Spinal cord (tissue), 9 donors: ENCODE measurements at regions not wholly inside any gene's neighbourhood (a gene's known extent, or its start where the extent isn't known, plus 50 kb on each side); places are given as distances from the start of the nearest gene placed in this dataset.

Experiments used
- DNase-seq, 6 donors: peaks; one replicate each; pipeline versions ENCODE4 v3.0.0 to v3.0.0-alpha.2; 2013 to 2015; ENCODE audit warnings: low spot score in 6 of 6, low read depth in 4 of 6
- H3K27ac ChIP-seq: one replicate; pipeline ENCODE4 v1.5.1; 2013; ENCODE audit warnings: low read depth, low read length, control low read depth
- H3K27me3 ChIP-seq: one replicate; pipeline ENCODE4 v1.6.1; 2013; ENCODE audit warnings: low read length; ENCODE audit not compliant: control insufficient read depth, insufficient read depth
- H3K36me3 ChIP-seq: one replicate; pipeline ENCODE4 v1.6.1; 2013; ENCODE audit warnings: low read length; ENCODE audit not compliant: control insufficient read depth, insufficient read depth
- H3K4me1 ChIP-seq: one replicate; pipeline ENCODE4 v1.6.1; 2013; ENCODE audit warnings: low read length; ENCODE audit not compliant: control insufficient read depth, insufficient read depth
- H3K4me3 ChIP-seq: one replicate; pipeline ENCODE4 v1.5.1; 2013; ENCODE audit warnings: low read depth, low read length, control low read depth
- H3K9me3 ChIP-seq: one replicate; pipeline ENCODE4 v1.6.1; 2013; ENCODE audit warnings: low read length; ENCODE audit not compliant: control insufficient read depth, insufficient read depth
- WGBS: methylation state at CpG from one replicate; pipeline ENCODE4 v1.1.5; 2013; ENCODE audit warnings: missing lambda C conversion rate; ENCODE audit not compliant: insufficient coverage; 5-methylcytosine and 5-hydroxymethylcytosine counted together
- donor health status: healthy.

- H3K4me1 ChIP-seq = no peaks in the 10 kb centered on the region
- no peak overlapping the region for H3K27ac ChIP-seq
- no peaks in the 10 kb centered on the region for H3K27me3 ChIP-seq
- WGBS = no CpG with 5 or more reads among the region's 4 CpGs
- no peaks in the 10 kb centered on the region for H3K9me3 ChIP-seq
- DNase-seq = no peak
- H3K4me3 ChIP-seq = no peak overlapping the region
- H3K36me3 ChIP-seq = no peaks in the 10 kb centered on the region
These were observed 132.2 kb upstream of the CST7 start for GRCh38 chr20:24816907-24817306.

- H3K4me1 ChIP-seq = no peaks in the 10 kb centered on the region
- no peak for DNase-seq
- H3K4me3 ChIP-seq = no peak overlapping the region
- H3K9me3 ChIP-seq = no peaks in the 10 kb centered on the region
- no peaks in the 10 kb centered on the region for H3K27me3 ChIP-seq
- WGBS = 86% methylated on average over 6 of the region's 6 CpGs
- no peak overlapping the region for H3K27ac ChIP-seq
- H3K36me3 ChIP-seq = no peaks in the 10 kb centered on the region
These were observed 131.7 kb upstream of the CST7 start for GRCh38 chr20:24817351-24817750.

- Histone ChIP-seq H3K9me3 (no peaks in the 10 kb centered on the region), H3K4me1 (no peaks in the 10 kb centered on the region), H3K36me3 (no peaks in the 10 kb centered on the region), H3K4me3 (no peak overlapping the region), H3K27me3 (no peaks in the 10 kb centered on the region), H3K27ac (no peak overlapping the region)
- WGBS = 86% methylated on average over 3 of the region's 5 CpGs
- DNase-seq = no peak
These were observed 131.0 kb upstream of the CST7 start for GRCh38 chr20:24818056-24818455.

- H3K4me1 ChIP-seq = no peaks in the 10 kb centered on the region
- no peak for DNase-seq
- no peak overlapping the region for H3K27ac ChIP-seq
- no peaks in the 10 kb centered on the region for H3K9me3 ChIP-seq
- 99% methylated on average over 7 of the region's 14 CpGs for WGBS
- H3K27me3 ChIP-seq = no peaks in the 10 kb centered on the region
- no peak overlapping the region for H3K4me3 ChIP-seq
- H3K36me3 ChIP-seq = no peaks in the 10 kb centered on the region
These were observed 129.6 kb upstream of the CST7 start for GRCh38 chr20:24819331-24819965.

- H3K27ac ChIP-seq = no peak overlapping the region
- no peaks in the 10 kb centered on the region for H3K36me3 ChIP-seq
- DNase-seq = no peak
- no peaks in the 10 kb centered on the region for H3K4me1 ChIP-seq
- 78% methylated on average over 2 of the region's 6 CpGs for WGBS
- no peaks in the 10 kb centered on the region for H3K27me3 ChIP-seq
- no peak overlapping the region for H3K4me3 ChIP-seq
- H3K9me3 ChIP-seq = no peaks in the 10 kb centered on the region
These were observed 128.7 kb upstream of the CST7 start for GRCh38 chr20:24820345-24820744.

GRCh38 chr20:24821391-24821790, 127.7 kb upstream of the CST7 start:
- H3K4me3 ChIP-seq = no peak overlapping the region
- no peaks in the 10 kb centered on the region for H3K36me3 ChIP-seq
- H3K27me3 ChIP-seq = no peaks in the 10 kb centered on the region
- no peak for DNase-seq
- H3K27ac ChIP-seq = no peak overlapping the region
- H3K4me1 ChIP-seq = no peaks in the 10 kb centered on the region
- 93% methylated on average over 8 of the region's 8 CpGs for WGBS
- H3K9me3 ChIP-seq = no peaks in the 10 kb centered on the region

- Histone ChIP-seq H3K9me3 (no peaks in the 10 kb centered on the region), H3K4me1 (no peaks in the 10 kb centered on the region), H3K4me3 (no peak overlapping the region), H3K27me3 (no peaks in the 10 kb centered on the region), H3K27ac (no peak overlapping the region), H3K36me3 (no peaks in the 10 kb centered on the region)
- DNase-seq = peak in 1 of 6 donors; percentile 82
- WGBS = 93% methylated on average over 3 of the region's 8 CpGs
These were observed 125.8 kb upstream of the CST7 start for GRCh38 chr20:24823176-24823784.

- H3K4me3 ChIP-seq = no peak overlapping the region
- no peaks in the 10 kb centered on the region for H3K9me3 ChIP-seq
- no peaks in the 10 kb centered on the region for H3K27me3 ChIP-seq
- H3K36me3 ChIP-seq = no peaks in the 10 kb centered on the region
- no peak for DNase-seq
- H3K27ac ChIP-seq = no peak overlapping the region
- no peaks in the 10 kb centered on the region for H3K4me1 ChIP-seq
- WGBS = 90% methylated on average over 13 of the region's 13 CpGs
These were observed 124.9 kb upstream of the CST7 start for GRCh38 chr20:24823989-24824693.

- H3K4me3 ChIP-seq = no peak overlapping the region
- no peak for DNase-seq
These were observed 123.5 kb upstream of the CST7 start for GRCh38 chr20:24825591-24825990.

More at GRCh38 chr20:24825591-24825990, 123.5 kb upstream of the CST7 start:
- Histone ChIP-seq H3K36me3 (no peaks in the 10 kb centered on the region), H3K9me3 (no peaks in the 10 kb centered on the region), H3K27me3 (no peaks in the 10 kb centered on the region), H3K27ac (no peak overlapping the region), H3K4me1 (no peaks in the 10 kb centered on the region)
- 99% methylated on average over 6 of the region's 6 CpGs for WGBS
